ENCODE measurements at regions not wholly inside any gene's neighbourhood (a gene's known extent, or its start where the extent isn't known, plus 50 kb on each side); places are given as distances from the start of the nearest gene placed in this dataset.
"Not testable (repeated sequence)": the region's sequence is repeated elsewhere in the genome, so short reads cannot be mapped to it uniquely, and the experiment has no call there.

GRCh38 chr2:230593765-230594164 lies 118.9 kb upstream of the CAB39 start:
- DNase-seq (no peak), ATAC-seq (ENCODE audit: low read depth in 2 of 2) (no peak)
- peaks cover 72 to 96% (median 91%) of the 10 kb centered on the region in 3 donors for H3K4me1 Mint-ChIP-seq
- H3K9me3 Mint-ChIP-seq: peaks cover 6 to 27% (median 13%) of the 10 kb centered on the region in 7 donors
- H3K4me3 Mint-ChIP-seq: peak overlapping the region in 2 of 8 donors; percentile 45 to 52
- H3K36me3 Mint-ChIP-seq: peaks cover 6 to 10% of the 10 kb centered on the region in 2 donors
- peak overlapping the region in 1 of 6 donors; percentile 72 for H3K27ac Mint-ChIP-seq
- H3K27me3 Mint-ChIP-seq: no peaks in the 10 kb centered on the region

DNA sequence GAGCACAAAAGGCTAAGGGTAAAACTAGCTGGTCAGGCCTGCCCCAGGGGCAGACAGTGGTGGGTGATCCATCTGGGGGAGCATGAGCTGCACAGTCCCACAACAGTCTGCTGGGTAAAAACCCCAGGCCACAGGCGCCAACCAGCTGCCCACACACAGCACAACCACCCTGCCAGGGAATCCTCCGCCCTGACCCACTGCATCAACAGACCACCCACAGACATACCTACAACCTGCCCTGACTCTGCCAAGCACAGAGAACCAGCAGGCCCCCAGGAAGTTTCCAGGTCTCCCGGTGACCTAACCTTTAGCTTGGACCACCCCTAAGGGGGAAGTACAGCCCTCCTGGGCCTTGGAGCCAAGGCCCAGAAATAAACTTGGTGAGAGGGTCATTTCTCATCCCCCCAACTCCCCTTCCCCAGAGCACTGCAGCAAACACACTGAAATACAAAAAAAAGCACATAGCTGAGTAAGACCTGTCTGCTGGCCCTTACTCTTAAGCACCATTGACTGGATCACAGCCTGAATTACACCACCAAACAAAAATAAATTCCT lies 118.3 kb upstream of the CAB39 start:
- peak overlapping the region in 4 of 6 donors; percentile 32 to 73 (median 55) for H3K27ac Mint-ChIP-seq
- no peaks in the 10 kb centered on the region for H3K27me3 Mint-ChIP-seq
- H3K4me3 Mint-ChIP-seq: peak overlapping the region in 5 of 8 donors; percentile 10 to 52 (median 40)
- peaks cover 6 to 29% (median 11%) of the 10 kb centered on the region in 7 donors for H3K9me3 Mint-ChIP-seq
- no peak for DNase-seq
- no peak for ATAC-seq (ENCODE audit: low read depth in 2 of 2)
- peaks cover 5 to 7% of the 10 kb centered on the region in 2 donors for H3K36me3 Mint-ChIP-seq
- peaks cover 72 to 91% (median 91%) of the 10 kb centered on the region in 3 donors for H3K4me1 Mint-ChIP-seq

- Mint-ChIP-seq H3K36me3 (peaks cover 14 to 21% of the 10 kb centered on the region in 2 donors), H3K4me3 (peak overlapping the region in 7 of 8 donors; percentile 12 to 66 (median 35)), H3K9me3 (peaks cover 3 to 48% (median 30%) of the 10 kb centered on the region in 7 donors), H3K27me3 (no peaks in the 10 kb centered on the region), H3K27ac (peak overlapping the region in 4 of 6 donors; percentile 10 to 98 (median 52)), H3K4me1 (peaks cover 60 to 86% (median 77%) of the 10 kb centered on the region in 3 donors)
- peak; percentile 25 for DNase-seq
- ATAC-seq (ENCODE audit: low read depth in 2 of 2): no peak
Observed at GRCh38 chr2:230599853-230600252, 112.8 kb upstream of the CAB39 start.

GRCh38 chr2:230600285-230600684 lies 112.4 kb upstream of the CAB39 start:
- H3K9me3 Mint-ChIP-seq: peaks cover 6 to 53% (median 34%) of the 10 kb centered on the region in 7 donors
- peaks cover 62 to 88% (median 77%) of the 10 kb centered on the region in 3 donors for H3K4me1 Mint-ChIP-seq
- no peaks in the 10 kb centered on the region for H3K27me3 Mint-ChIP-seq
- no peak for ATAC-seq (ENCODE audit: low read depth in 2 of 2)
- no peak for DNase-seq
- H3K36me3 Mint-ChIP-seq: peaks cover 18 to 25% of the 10 kb centered on the region in 2 donors
- H3K27ac Mint-ChIP-seq: peak overlapping the region; percentile 47 to 98 (median 72)
- H3K4me3 Mint-ChIP-seq: peak overlapping the region in 7 of 8 donors; percentile 5 to 76 (median 44)

- no peak for ATAC-seq (ENCODE audit: low read depth in 2 of 2)
- no peak for DNase-seq
- Mint-ChIP-seq H3K27me3 (no peaks in the 10 kb centered on the region), H3K4me3 (peak overlapping the region in 6 of 8 donors; percentile 35 to 62 (median 48)), H3K36me3 (peaks cover 24 to 31% of the 10 kb centered on the region in 2 donors), H3K4me1 (peaks cover 60 to 88% (median 76%) of the 10 kb centered on the region in 3 donors), H3K9me3 (peaks cover 10 to 56% (median 39%) of the 10 kb centered on the region in 7 donors), H3K27ac (peak overlapping the region in 5 of 6 donors; percentile 47 to 98 (median 89))
Observed at GRCh38 chr2:230600881-230601280, 111.8 kb upstream of the CAB39 start.

GRCh38 chr2:230601510-230601909 lies 111.1 kb upstream of the CAB39 start:
- Mint-ChIP-seq H3K27me3 (no peaks in the 10 kb centered on the region), H3K27ac (peak overlapping the region; percentile 78 to 100 (median 84)), H3K36me3 (peaks cover 31 to 37% of the 10 kb centered on the region in 2 donors), H3K4me1 (peaks cover 61 to 87% (median 76%) of the 10 kb centered on the region in 3 donors), H3K4me3 (peak overlapping the region in 6 of 8 donors; percentile 3 to 79 (median 36)), H3K9me3 (peaks cover 15 to 62% (median 45%) of the 10 kb centered on the region in 7 donors)
- DNase-seq (peak; percentile 18), ATAC-seq (ENCODE audit: low read depth in 2 of 2) (no peak)

DNA sequence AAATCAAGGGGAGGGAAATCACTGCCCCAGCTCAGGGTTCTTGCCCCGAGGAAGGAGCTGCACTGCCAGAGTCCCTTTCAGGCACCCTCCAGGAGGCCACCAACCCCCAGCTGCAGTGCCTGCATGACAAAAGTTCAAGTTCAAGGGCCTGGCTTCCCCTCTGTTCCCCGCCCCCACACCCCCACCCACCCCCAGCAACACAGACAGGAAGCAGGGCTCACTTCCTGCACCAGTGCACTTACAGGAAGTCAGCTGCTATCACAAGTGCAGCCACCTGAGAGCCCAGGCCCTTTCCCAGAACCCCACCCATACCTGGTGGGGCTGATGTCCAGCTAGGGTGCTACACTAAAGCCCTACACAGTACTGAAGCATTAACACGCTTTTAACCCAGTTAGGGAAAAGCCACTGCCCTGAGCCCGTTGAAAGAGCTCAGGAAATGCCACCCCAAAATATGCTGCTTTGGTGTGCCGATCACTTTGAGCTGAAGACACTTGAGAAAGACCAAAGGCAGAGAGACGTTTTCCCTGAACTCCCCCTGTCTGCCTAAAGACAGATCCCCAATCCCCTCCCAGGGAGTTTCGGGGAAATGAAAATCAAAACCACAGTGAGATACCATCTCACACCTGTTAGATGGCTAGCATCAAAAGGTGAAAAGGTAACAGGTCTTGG lies 109.9 kb upstream of the CAB39 start:
- DNase-seq (peak; percentile 75), ATAC-seq (ENCODE audit: low read depth in 2 of 2) (peak; percentile 93 to 94)

DNA sequence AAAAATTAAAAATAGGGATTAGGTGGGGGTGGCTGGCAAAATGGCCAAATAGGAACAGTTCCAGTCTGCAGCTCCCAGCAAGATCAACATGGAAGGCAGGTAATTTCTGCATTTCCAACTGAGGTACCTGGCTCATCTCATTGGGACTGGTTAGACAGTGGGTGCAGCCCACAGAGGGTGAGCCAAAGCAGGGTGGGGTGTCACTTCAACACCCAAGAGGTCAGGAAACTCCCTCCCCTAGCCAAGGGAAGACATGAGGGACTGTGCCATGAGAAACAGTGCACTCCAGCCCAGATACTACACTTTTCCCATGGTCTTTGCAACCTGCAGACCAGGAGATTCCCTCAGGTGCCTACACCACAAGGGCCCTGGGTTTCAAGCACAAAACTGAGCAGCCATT lies 109.3 kb upstream of the CAB39 start:
- not testable (repeated sequence) for H3K27me3 Mint-ChIP-seq; ATAC-seq (ENCODE audit: low read depth in 2 of 2); DNase-seq
- Mint-ChIP-seq H3K36me3 (peaks cover 35 to 55% of the 10 kb centered on the region in 2 donors), H3K4me3 (peak overlapping the region in 7 of 8 donors; percentile 69 to 86 (median 79)), H3K9me3 (peaks cover 19 to 66% (median 52%) of the 10 kb centered on the region in 7 donors), H3K27ac (peak overlapping the region; percentile 95 to 100 (median 98)), H3K4me1 (peaks cover 64 to 87% (median 76%) of the 10 kb centered on the region in 3 donors)

More for the DNA sequence above, 109.9 kb upstream of the CAB39 start:
- peaks cover 63 to 87% (median 76%) of the 10 kb centered on the region in 3 donors for H3K4me1 Mint-ChIP-seq
- peaks cover 19 to 69% (median 51%) of the 10 kb centered on the region in 7 donors for H3K9me3 Mint-ChIP-seq
- peak overlapping the region; percentile 69 to 86 (median 78) for H3K4me3 Mint-ChIP-seq
- H3K27me3 Mint-ChIP-seq: no peaks in the 10 kb centered on the region
- peak overlapping the region; percentile 95 to 100 (median 98) for H3K27ac Mint-ChIP-seq
- peaks cover 32 to 49% of the 10 kb centered on the region in 2 donors for H3K36me3 Mint-ChIP-seq

- Mint-ChIP-seq H3K36me3 (peaks cover 44 to 63% of the 10 kb centered on the region in 2 donors), H3K4me3 (peak overlapping the region in 5 of 8 donors; percentile 7 to 77 (median 33)), H3K27ac (peak overlapping the region in 3 of 6 donors; percentile 92 to 100 (median 98)), H3K4me1 (peaks cover 65 to 93% (median 80%) of the 10 kb centered on the region in 3 donors), H3K9me3 (peaks cover 19 to 69% (median 60%) of the 10 kb centered on the region in 7 donors)
- not testable (repeated sequence) for DNase-seq; ATAC-seq (ENCODE audit: low read depth in 2 of 2); H3K27me3 Mint-ChIP-seq
Observed at GRCh38 chr2:230604158-230604557, 108.5 kb upstream of the CAB39 start.

GRCh38 chr2:230614040-230614439 lies 98.6 kb upstream of the CAB39 start:
- Mint-ChIP-seq H3K4me1 (peaks cover 22 to 63% (median 28%) of the 10 kb centered on the region in 3 donors), H3K4me3 (peak overlapping the region in 1 of 8 donors; percentile 73), H3K27ac (peak overlapping the region in 2 of 6 donors; percentile 64 to 69), H3K9me3 (peaks cover 0 to 13% (median 9%) of the 10 kb centered on the region in 7 donors), H3K36me3 (peaks cover 3 to 6% of the 10 kb centered on the region in 2 donors), H3K27me3 (no peaks in the 10 kb centered on the region)
- ATAC-seq (ENCODE audit: low read depth in 2 of 2) (no peak), DNase-seq (no peak)

DNA sequence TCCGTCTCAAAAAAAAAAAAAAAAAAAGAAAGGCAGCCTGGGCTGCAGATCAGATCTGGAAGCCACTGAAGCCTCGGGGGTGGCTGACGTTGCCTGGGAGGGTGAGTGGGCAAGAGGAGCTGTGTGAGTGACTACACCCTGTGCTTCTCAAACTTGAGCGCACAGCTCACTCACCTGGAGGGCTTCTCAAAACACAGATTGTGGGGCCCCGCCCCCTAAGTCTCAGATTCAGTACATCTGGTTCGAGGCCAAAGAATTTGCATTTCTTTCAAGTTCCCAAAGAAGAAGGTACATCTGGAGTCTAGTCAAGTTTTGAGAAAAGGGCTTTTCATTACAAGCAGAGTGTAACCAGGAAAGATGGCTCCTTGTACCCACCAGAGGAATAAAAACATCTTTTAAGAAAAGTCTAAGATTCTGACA lies 97.7 kb upstream of the CAB39 start:
- peak overlapping the region in 7 of 8 donors; percentile 30 to 73 (median 57) for H3K4me3 Mint-ChIP-seq
- H3K4me1 Mint-ChIP-seq: peaks cover 18 to 55% (median 26%) of the 10 kb centered on the region in 3 donors
- H3K27ac Mint-ChIP-seq: peak overlapping the region in 5 of 6 donors; percentile 64 to 83 (median 77)
- H3K9me3 Mint-ChIP-seq: peaks cover 0 to 6% (median 5%) of the 10 kb centered on the region in 7 donors
- DNase-seq: peak; percentile 63
- no peaks in the 10 kb centered on the region for H3K36me3 Mint-ChIP-seq
- H3K27me3 Mint-ChIP-seq: no peaks in the 10 kb centered on the region
- peak; percentile 91 to 93 for ATAC-seq (ENCODE audit: low read depth in 2 of 2)

DNA sequence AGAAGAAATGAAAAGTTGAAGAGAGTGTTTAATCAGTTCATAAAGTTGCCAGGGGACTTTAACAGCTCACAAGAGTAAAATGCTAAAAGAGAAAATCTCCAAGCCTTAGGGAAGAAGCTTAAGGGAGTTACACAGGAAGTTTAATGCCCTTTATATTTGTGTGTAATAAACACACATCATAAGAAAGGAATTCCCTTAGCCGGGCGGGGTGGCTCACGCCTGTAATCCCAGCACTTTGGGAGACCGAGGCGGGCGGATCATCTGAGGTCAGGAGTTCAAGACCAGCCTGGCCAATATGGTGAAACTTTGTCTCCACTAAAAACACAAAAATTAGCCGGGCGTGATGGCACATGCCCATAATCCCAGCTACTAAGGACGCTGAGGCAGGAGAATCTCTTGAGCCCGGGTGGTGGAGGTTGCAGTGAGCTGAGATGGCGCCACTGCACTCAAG lies 95.4 kb upstream of the CAB39 start:
- H3K4me3 Mint-ChIP-seq; H3K36me3 Mint-ChIP-seq; DNase-seq; ATAC-seq (ENCODE audit: low read depth in 2 of 2); H3K9me3 Mint-ChIP-seq; H3K27me3 Mint-ChIP-seq: not testable (repeated sequence)
- H3K27ac Mint-ChIP-seq: peak overlapping the region in 1 of 6 donors; percentile 15
- H3K4me1 Mint-ChIP-seq: peaks cover 0 to 32% (median 6%) of the 10 kb centered on the region in 3 donors

GRCh38 chr2:230619491-230619890 lies 93.2 kb upstream of the CAB39 start:
- DNase-seq: no peak

More at GRCh38 chr2:230619491-230619890, 93.2 kb upstream of the CAB39 start:
- Mint-ChIP-seq H3K9me3 (peaks cover 0 to 7% (median 0%) of the 10 kb centered on the region in 7 donors), H3K36me3 (no peaks in the 10 kb centered on the region), H3K27ac (no peak overlapping the region), H3K27me3 (no peaks in the 10 kb centered on the region), H3K4me1 (peaks cover 4 to 26% (median 22%) of the 10 kb centered on the region in 3 donors), H3K4me3 (no peak overlapping the region)
- no peak for ATAC-seq (ENCODE audit: low read depth in 2 of 2)

Data from naive B cell (primary cell).